Adrenal gland (tissue), 9 donors: ENCODE measurements at regions not wholly inside any gene's neighbourhood (a gene's known extent, or its start where the extent isn't known, plus 50 kb on each side); places are given as distances from the start of the nearest gene placed in this dataset.

Experiments
- DNase-seq, 7 donors: peaks; one replicate each; pipeline ENCODE4 v3.0.0-alpha.2; 2019 to 2020
- H3K27ac ChIP-seq, 5 donors: fragments of 200-600 bp; sonication (generic) in 4 of 5; 1 replicate in 3 of 5; 2 replicates in 2 of 5; pipeline versions ENCODE4 v1.5.1 to v1.8.0; 2016 to 2020; ENCODE audit warnings: mild to moderate bottlenecking in 1 of 5
- H3K27me3 ChIP-seq: fragments of 200-600 bp; 2 replicates; pipeline ENCODE4 v1.8.0; 2021
- H3K36me3 ChIP-seq, 2 donors: fragments of 200-600 bp; replicated peaks in 1 of 2; 1 replicate in 1 of 2; 2 replicates in 1 of 2; pipeline versions ENCODE4 v1.5.1 to v1.8.0; 2018 to 2022
- H3K4me1 ChIP-seq, 2 donors: fragments of 200-600 bp; replicated peaks in 1 of 2; 1 replicate in 1 of 2; 2 replicates in 1 of 2; pipeline versions ENCODE4 v1.5.1 to v1.8.0; 2018 to 2021
- H3K4me3 ChIP-seq, 4 donors: fragments of 200-600 bp; sonication (generic) in 3 of 4; one replicate each; pipeline ENCODE4 v1.5.1; 2016 to 2018
- H3K9me3 ChIP-seq, 3 donors: fragments of 200-600 bp; sonication (generic) in 1 of 3; replicated peaks in 1 of 3; 1 replicate in 2 of 3; 2 replicates in 1 of 3; pipeline versions ENCODE4 v1.5.1 to v1.8.0; 2016 to 2021
- POLR2A ChIP-seq, 2 donors: fragments of 450-650 bp; IDR thresholded peaks; one replicate each; pipeline ENCODE4 v1.6.1; 2017; ENCODE audit warnings: antibody characterized with exemption in 2 of 2, mild to moderate bottlenecking in 2 of 2, moderate library complexity in 1 of 2
- WGBS, 4 donors: extraction: QIAGEN DNeasy Blood & Tissue Kit in 2 of 4; methylation state at CpG; one replicate each; pipeline versions ENCODE4 v1.1.5 to v1.1.7; 2013 to 2017; 5-methylcytosine and 5-hydroxymethylcytosine counted together
- intact Hi-C, 2 donors: fragments of 100-400 bp; cut with DNase I; formaldehyde crosslinking; loops; one replicate each; pipeline versions ENCODE4 v1.14.1 to v1.15.0; 2022 to 2023
- TF ChIP-seq, protein P1 (sequence below), 6 experiments: fragments of 450-650 bp in 4 of 6; fragments of 200-600 bp in 2 of 6; sonication (generic) in 1 of 6; IDR thresholded peaks; 1 replicate in 5 of 6; 2 replicates in 1 of 6; pipeline versions ENCODE4 v1.5.1 to v1.8.0; 2016 to 2021; ENCODE audit warnings: antibody characterized with exemption in 6 of 6, mild to moderate bottlenecking in 2 of 6, moderate library complexity in 1 of 6
- donor health status: healthy with polysubstance abuse.
- donor health status: Bipolar disorder and iron deficiency.
- donor health status: DM: yes; HTN: yes; CAD: no.
- donor health status: DM: no; HTN: no; CAD: no.
- donor health status: DM: no; HTN: no; CAD: no.

DNA sequence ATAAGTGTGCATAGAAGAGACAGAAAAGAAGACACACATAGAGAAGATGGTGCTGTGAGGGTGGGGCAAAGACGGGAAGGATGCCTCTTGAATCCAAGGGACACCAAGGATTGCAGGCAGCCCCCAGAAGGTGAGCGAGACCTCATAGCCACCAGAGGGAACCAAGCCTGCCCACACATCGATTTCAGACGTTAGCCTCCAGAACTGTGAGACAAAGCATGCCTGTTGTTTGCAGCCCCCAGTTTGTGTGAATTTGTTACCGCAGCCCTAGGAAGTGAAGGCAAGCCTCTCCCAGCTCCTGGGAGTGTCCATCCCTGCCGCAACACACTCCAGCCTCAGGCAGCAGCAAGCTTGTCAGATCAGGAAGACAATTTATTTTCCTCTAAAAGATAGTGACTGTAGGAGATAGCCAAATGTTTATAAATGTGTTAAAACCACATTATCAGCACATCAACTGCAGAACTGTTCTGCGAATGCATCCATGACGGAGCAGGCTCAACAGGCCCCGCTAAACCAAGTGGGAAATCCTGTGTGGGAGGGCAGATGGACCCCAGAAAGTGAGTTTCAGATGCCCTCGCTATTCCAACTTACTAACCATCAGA, 543.3 kb downstream of the MATN1 start:
- no peak for DNase-seq
- intact Hi-C loops, result no loop called here
- 54 to 67% (median 63%) methylated on average over 10 of the region's 10 CpGs for WGBS, 4 donors
- no peaks in the 10 kb centered on the region for H3K27me3 ChIP-seq
- H3K36me3 ChIP-seq, result no peaks in the 10 kb centered on the region
- no peak overlapping the region for H3K27ac ChIP-seq
- H3K4me1 ChIP-seq, result no peaks in the 10 kb centered on the region
- H3K4me3 ChIP-seq, result no peak overlapping the region
- TF ChIP-seq, protein P1, sequence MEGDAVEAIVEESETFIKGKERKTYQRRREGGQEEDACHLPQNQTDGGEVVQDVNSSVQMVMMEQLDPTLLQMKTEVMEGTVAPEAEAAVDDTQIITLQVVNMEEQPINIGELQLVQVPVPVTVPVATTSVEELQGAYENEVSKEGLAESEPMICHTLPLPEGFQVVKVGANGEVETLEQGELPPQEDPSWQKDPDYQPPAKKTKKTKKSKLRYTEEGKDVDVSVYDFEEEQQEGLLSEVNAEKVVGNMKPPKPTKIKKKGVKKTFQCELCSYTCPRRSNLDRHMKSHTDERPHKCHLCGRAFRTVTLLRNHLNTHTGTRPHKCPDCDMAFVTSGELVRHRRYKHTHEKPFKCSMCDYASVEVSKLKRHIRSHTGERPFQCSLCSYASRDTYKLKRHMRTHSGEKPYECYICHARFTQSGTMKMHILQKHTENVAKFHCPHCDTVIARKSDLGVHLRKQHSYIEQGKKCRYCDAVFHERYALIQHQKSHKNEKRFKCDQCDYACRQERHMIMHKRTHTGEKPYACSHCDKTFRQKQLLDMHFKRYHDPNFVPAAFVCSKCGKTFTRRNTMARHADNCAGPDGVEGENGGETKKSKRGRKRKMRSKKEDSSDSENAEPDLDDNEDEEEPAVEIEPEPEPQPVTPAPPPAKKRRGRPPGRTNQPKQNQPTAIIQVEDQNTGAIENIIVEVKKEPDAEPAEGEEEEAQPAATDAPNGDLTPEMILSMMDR (IDR thresholded peaks at IDR 0.05), result no peak
- TF ChIP-seq POLR2A (IDR thresholded peaks at IDR 0.05), result no peak
- H3K9me3 ChIP-seq, result no peaks in the 10 kb centered on the region

DNA sequence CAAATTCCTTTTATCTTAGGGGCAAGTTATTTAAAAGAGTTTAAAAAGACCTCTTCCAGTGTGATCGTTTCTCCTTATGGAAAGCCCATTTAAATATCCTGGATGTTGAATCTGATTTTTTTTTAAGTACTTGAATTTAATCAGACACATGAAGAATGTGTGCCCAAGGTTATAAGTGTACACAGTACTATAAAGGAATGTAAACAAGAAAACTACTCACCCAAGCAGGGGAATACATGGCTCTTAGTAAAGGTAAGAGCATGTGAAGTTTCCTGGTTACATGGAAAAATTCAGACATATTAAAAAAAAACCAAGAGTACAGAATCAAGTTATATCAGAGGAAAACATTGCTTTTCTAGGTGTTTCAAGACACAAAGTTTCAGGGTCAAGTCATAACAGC, 546.9 kb downstream of the MATN1 start:
- intact Hi-C loops, result no loop called here
- H3K27me3 ChIP-seq, result no peaks in the 10 kb centered on the region
- TF ChIP-seq, protein P1 (IDR thresholded peaks at IDR 0.05), result no peak
- TF ChIP-seq POLR2A (IDR thresholded peaks at IDR 0.05), result no peak
- H3K4me1 ChIP-seq, result no peaks in the 10 kb centered on the region
- no peak overlapping the region for H3K4me3 ChIP-seq
- H3K36me3 ChIP-seq, result no peaks in the 10 kb centered on the region
- no peak overlapping the region for H3K27ac ChIP-seq
- DNase-seq, result no peak
- WGBS, 4 donors, result 64 to 87% (median 66%) methylated on average over 1 of the region's 1 CpG
- H3K9me3 ChIP-seq, result no peaks in the 10 kb centered on the region

DNA sequence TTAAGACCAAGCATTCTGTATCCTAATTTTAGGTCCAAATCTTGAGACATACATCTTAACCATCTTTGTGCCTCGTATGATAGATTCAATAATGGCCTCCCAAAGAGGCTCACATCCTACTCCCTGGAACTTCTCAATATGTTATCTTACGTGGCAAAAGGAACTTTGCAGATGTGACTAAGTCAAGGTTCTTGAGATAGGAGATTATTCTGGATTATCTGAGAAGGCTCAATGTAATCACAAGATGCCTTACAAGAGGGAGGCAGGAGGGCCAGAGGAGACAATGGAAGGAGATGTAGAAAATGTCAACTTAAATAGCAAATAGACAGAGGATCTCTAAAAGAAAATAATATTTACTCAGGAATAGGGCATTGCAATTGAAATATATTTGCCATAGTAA, 548.9 kb downstream of the MATN1 start:
- H3K4me3 ChIP-seq, result no peak overlapping the region
- TF ChIP-seq, protein P1 (IDR thresholded peaks at IDR 0.05), result no peak
- TF ChIP-seq POLR2A (IDR thresholded peaks at IDR 0.05), result no peak

DNA sequence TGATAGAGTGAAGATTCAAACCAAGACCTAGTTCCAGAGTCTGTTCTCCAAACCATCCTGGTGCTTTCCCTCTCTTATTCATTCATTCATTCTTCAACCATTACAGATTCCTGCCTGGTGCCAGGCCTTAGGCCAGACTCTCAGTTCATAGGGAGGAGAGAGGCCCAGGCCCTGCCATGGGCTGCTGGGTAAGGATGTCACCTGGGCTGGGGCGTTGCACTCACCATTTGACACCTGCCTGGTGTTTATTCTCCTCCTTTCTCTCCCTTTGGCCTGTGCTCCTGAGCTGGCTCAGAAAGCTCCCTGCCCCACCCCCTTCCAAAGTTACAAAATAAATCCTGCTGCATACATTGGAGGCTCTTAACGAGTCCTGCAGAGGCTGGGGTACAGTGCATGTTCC, 549.8 kb downstream of the MATN1 start:
- Histone ChIP-seq H3K4me3 (no peak overlapping the region), H3K27me3 (no peaks in the 10 kb centered on the region), H3K27ac (no peak overlapping the region), H3K4me1 (no peaks in the 10 kb centered on the region), H3K36me3 (no peaks in the 10 kb centered on the region), H3K9me3 (no peaks in the 10 kb centered on the region)
- 0 to 41% (median 29%) methylated on average over 1 to 2 of the region's 2 CpGs for WGBS, 4 donors
- DNase-seq, result no peak
- TF ChIP-seq, protein P1 (IDR thresholded peaks at IDR 0.05), result no peak
- no peak for TF ChIP-seq POLR2A (IDR thresholded peaks at IDR 0.05)
- intact Hi-C loops, result no loop called here

More for the DNA sequence above, 548.9 kb downstream of the MATN1 start:
- no peak for DNase-seq
- Histone ChIP-seq H3K27ac (no peak overlapping the region), H3K4me1 (no peaks in the 10 kb centered on the region), H3K27me3 (no peaks in the 10 kb centered on the region), H3K36me3 (no peaks in the 10 kb centered on the region), H3K9me3 (no peaks in the 10 kb centered on the region)
- intact Hi-C loops, result no loop called here
- whole genome bisulfite sequencing, 4 donors, result 52 to 63% (median 58%) methylated on average over 2 of the region's 2 CpGs
